H1 (cell line): ENCODE measurements at regions not wholly inside any gene's neighbourhood (a gene's known extent, or its start where the extent isn't known, plus 50 kb on each side); places are given as distances from the start of the nearest gene placed in this dataset.
A peak's percentile ranks its signal among the peaks of the same experiment; 100 is the strongest.

Source experiments
- CTCF ChIA-PET: fragments of 300-600 bp; sonication (Branson Sonifier 250); formaldehyde crosslinking; loops from one replicate; lab custom pipeline; 2021; ENCODE audit not compliant: partially characterized antibody; lab: Charles Lee
- POLR2A ChIA-PET: fragments of 300-600 bp; sonication (Branson Sonifier 250); formaldehyde crosslinking; loops from one replicate; lab custom pipeline; 2021; ENCODE audit warnings: inconsistent platforms; ENCODE audit not compliant: partially characterized antibody; lab: Charles Lee
- DNase-seq, 2 experiments: peaks; one replicate each; pipeline versions ENCODE4 v3.0.0 to v3.0.0-alpha.2; 2010 to 2022; ENCODE audit warnings: low spot score in 2 of 2, low read depth in 1 of 2, mixed read lengths in 1 of 2
- FAIRE-seq: peaks from 2 replicates; lab custom pipeline; 2011; peaks lifted over from hg19 to GRCh38; lab: Jason Lieb, UNC
- H2AFZ ChIP-seq: 2 replicates; pipeline ENCODE4 v1.8.1; 2012; ENCODE audit warnings: low read length, inconsistent platforms
- H2AK5ac ChIP-seq: 2 replicates; pipeline ENCODE4 v1.6.1; 2013; ENCODE audit warnings: low read depth, low read length
- H2BK120ac ChIP-seq: replicated peaks from 2 replicates; pipeline ENCODE3; 2013; ENCODE audit warnings: low read depth, low read length, inconsistent platforms
- H2BK12ac ChIP-seq: 2 replicates; pipeline ENCODE4 v1.6.1; 2013; ENCODE audit warnings: low read depth, low read length
- H2BK15ac ChIP-seq: 2 replicates; pipeline ENCODE4 v1.6.1; 2013; ENCODE audit warnings: low read length
- H2BK20ac ChIP-seq: 2 replicates; pipeline ENCODE4 v1.6.1; 2013; ENCODE audit warnings: low read length
- H2BK5ac ChIP-seq: 2 replicates; pipeline ENCODE4 v1.6.1; 2013; ENCODE audit warnings: low read depth, low read length
- H3K14ac ChIP-seq: 2 replicates; pipeline ENCODE4 v1.6.1; 2013; ENCODE audit warnings: inconsistent platforms; ENCODE audit not compliant: insufficient read length
- H3K18ac ChIP-seq: 2 replicates; pipeline ENCODE4 v1.6.1; 2013; ENCODE audit warnings: low read length; ENCODE audit errors: extremely low read depth
- H3K23ac ChIP-seq: 2 replicates; pipeline ENCODE4 v1.6.1; 2013; ENCODE audit warnings: inconsistent platforms; ENCODE audit not compliant: insufficient read length
- H3K23me2 ChIP-seq: 2 replicates; pipeline ENCODE4 v1.6.1; 2013; ENCODE audit warnings: low read depth, low read length
- H3K27ac ChIP-seq: 2 replicates; pipeline ENCODE4 v1.6.1; 2011; ENCODE audit warnings: low read depth, low read length, inconsistent platforms
- H3K27me3 ChIP-seq, 4 experiments: replicated peaks in 1 of 4; 1 replicate in 1 of 4; 2 replicates in 3 of 4; pipeline versions ENCODE4 v1.6.1 to v1.8.1; 2011 to 2013; ENCODE audit warnings: low read length in 3 of 4, mild to moderate bottlenecking in 3 of 4, inconsistent platforms in 2 of 4, mixed read lengths in 2 of 4, moderate library complexity in 1 of 4; ENCODE audit not compliant: control insufficient read depth in 3 of 4, insufficient read depth in 3 of 4; ENCODE audit errors: extremely low read depth in 1 of 4
- H3K36me3 ChIP-seq, 4 experiments: 2 replicates each; pipeline versions ENCODE4 v1.6.1 to v1.8.1; 2011 to 2013; ENCODE audit warnings: mild to moderate bottlenecking in 4 of 4, low read length in 3 of 4, moderate library complexity in 2 of 4, control low read depth in 1 of 4, inconsistent platforms in 1 of 4; ENCODE audit not compliant: insufficient read depth in 4 of 4, control insufficient read depth in 2 of 4
- H3K4ac ChIP-seq: replicated peaks from 2 replicates; pipeline ENCODE3; 2013; ENCODE audit warnings: low read length, low read depth, mixed read lengths, inconsistent platforms; ENCODE audit not compliant: insufficient read length
- H3K4me1 ChIP-seq, 4 experiments: replicated peaks in 1 of 4; 1 replicate in 1 of 4; 2 replicates in 3 of 4; pipeline versions ENCODE4 v1.6.1 to v1.8.1; 2011 to 2013; ENCODE audit warnings: low read length in 3 of 4, inconsistent platforms in 2 of 4, mixed read lengths in 1 of 4; ENCODE audit not compliant: insufficient read depth in 4 of 4, control insufficient read depth in 3 of 4
- H3K4me2 ChIP-seq, 2 experiments: 2 replicates each; pipeline versions ENCODE4 v1.6.1 to v1.8.1; 2011 to 2013; ENCODE audit warnings: low read depth in 2 of 2, low read length in 2 of 2, control low read depth in 1 of 2, inconsistent platforms in 1 of 2, mild to moderate bottlenecking in 1 of 2; ENCODE audit not compliant: insufficient read depth in 1 of 2
- H3K4me3 ChIP-seq, 4 experiments: fragments of 200-600, 300-600 bp in 1 of 4; sonication (generic), shearing (Covaris generic), sonication (Bioruptor Twin) in 1 of 4; 2 replicates each; pipeline versions ENCODE4 v1.5.1 to v1.8.1; 2011 to 2016; ENCODE audit warnings: low read length in 4 of 4, low read depth in 3 of 4, control low read depth in 2 of 4, inconsistent platforms in 2 of 4, mild to moderate bottlenecking in 2 of 4, mixed read lengths in 1 of 4, moderate library complexity in 1 of 4; ENCODE audit not compliant: insufficient read depth in 2 of 4; ENCODE audit errors: extremely low read depth in 1 of 4
- H3K56ac ChIP-seq: replicated peaks from 2 replicates; pipeline ENCODE3; 2013; ENCODE audit warnings: low read depth, mild to moderate bottlenecking, mixed read lengths, low read length, inconsistent platforms; ENCODE audit not compliant: insufficient read length
- H3K79me1 ChIP-seq: 2 replicates; pipeline ENCODE4 v1.6.1; 2013; ENCODE audit warnings: low read depth, low read length, control low read depth
- H3K79me2 ChIP-seq, 2 experiments: 2 replicates each; pipeline versions ENCODE4 v1.6.1 to v1.8.1; 2012 to 2013; ENCODE audit warnings: low read length in 2 of 2, mild to moderate bottlenecking in 2 of 2, inconsistent platforms in 1 of 2; ENCODE audit not compliant: insufficient read depth in 2 of 2, control insufficient read depth in 1 of 2
- H3K9ac ChIP-seq, 4 experiments: replicated peaks in 1 of 4; 1 replicate in 1 of 4; 2 replicates in 3 of 4; pipeline versions ENCODE4 v1.6.1 to v1.8.1; 2011 to 2013; ENCODE audit warnings: low read depth in 3 of 4, low read length in 3 of 4, control low read depth in 2 of 4, mild to moderate bottlenecking in 2 of 4, moderate library complexity in 2 of 4, inconsistent platforms in 1 of 4; ENCODE audit errors: extremely low read depth in 1 of 4
- H3K9me3 ChIP-seq, 2 experiments: 2 replicates each; pipeline versions ENCODE4 v1.6.1 to v1.8.1; 2012 to 2013; ENCODE audit warnings: mild to moderate bottlenecking in 2 of 2, moderate library complexity in 2 of 2, control low read depth in 1 of 2, inconsistent platforms in 1 of 2, low read depth in 1 of 2, low read length in 1 of 2, mixed read lengths in 1 of 2; ENCODE audit not compliant: insufficient read depth in 2 of 2
- H4K20me1 ChIP-seq, 2 experiments: replicated peaks in 1 of 2; 2 replicates each; pipeline versions ENCODE3 to v1.8.1; 2011 to 2013; ENCODE audit warnings: inconsistent platforms in 2 of 2, low read length in 2 of 2, mild to moderate bottlenecking in 1 of 2; ENCODE audit not compliant: insufficient read depth in 2 of 2, control insufficient read depth in 1 of 2
- H4K5ac ChIP-seq: 2 replicates; pipeline ENCODE4 v1.6.1; 2013; ENCODE audit warnings: low read length, low read depth, mixed read lengths, inconsistent platforms; ENCODE audit not compliant: insufficient read length
- H4K8ac ChIP-seq: 2 replicates; pipeline ENCODE4 v1.8.0; 2013; ENCODE audit warnings: mild to moderate bottlenecking, moderate library complexity, low read length, inconsistent platforms; ENCODE audit not compliant: insufficient read depth; ENCODE audit errors: extremely low read depth
- H4K91ac ChIP-seq: replicated peaks from 2 replicates; pipeline ENCODE3; 2013; ENCODE audit warnings: low read length, mixed read lengths, inconsistent platforms; ENCODE audit not compliant: insufficient read length
- GTF2F1 ChIP-seq: IDR thresholded peaks from 2 replicates; pipeline ENCODE4 v1.6.1; 2012; ENCODE audit warnings: low read depth, low read length, improper control_type of control experiment, borderline replicate concordance
- HDAC2 ChIP-seq, 2 experiments: fragments of 300-600 bp in 1 of 2; sonication (generic) in 1 of 2; IDR thresholded peaks; 2 replicates each; pipeline ENCODE4 v1.6.1; 2011 to 2012; ENCODE audit warnings: low read depth in 2 of 2, low read length in 2 of 2, mild to moderate bottlenecking in 2 of 2, moderate library complexity in 2 of 2, borderline replicate concordance in 1 of 2, inconsistent platforms in 1 of 2
- HDAC6 ChIP-seq: IDR thresholded peaks from one replicate; pipeline ENCODE4 v1.7.1; 2012; ENCODE audit warnings: low read depth, mild to moderate bottlenecking, inconsistent platforms, low read length, moderate library complexity
- NANOG ChIP-seq: IDR thresholded peaks from 2 replicates; pipeline ENCODE4 v1.6.1; 2011; ENCODE audit warnings: low read length, low read depth, mild to moderate bottlenecking, inconsistent platforms; ENCODE audit not compliant: insufficient read depth, poor library complexity, severe bottlenecking
- RXRA ChIP-seq: IDR thresholded peaks from 2 replicates; pipeline ENCODE4 v1.6.1; 2011; ENCODE audit warnings: low read depth, mild to moderate bottlenecking, low read length, moderate library complexity; ENCODE audit not compliant: insufficient read depth
- SIN3A ChIP-seq, 2 experiments: IDR thresholded peaks in 1 of 2; conservative IDR thresholded peaks in 1 of 2; 2 replicates each; pipeline ENCODE4 v1.6.1; 2011 to 2012; ENCODE audit warnings: low read length in 2 of 2, improper control_type of control experiment in 1 of 2, low read depth in 1 of 2, mild to moderate bottlenecking in 1 of 2
- WGBS, 2 experiments: shearing (Covaris generic) in 1 of 2; methylation state at CpG; one replicate each; pipeline versions ENCODE4 v1.1.6 to v1.1.7; 2013 to 2015; ENCODE audit warnings: low lambda C conversion rate in 2 of 2, mixed read lengths in 2 of 2, inconsistent platforms in 1 of 2, low coverage in 1 of 2, missing lambda C conversion rate in 1 of 2; ENCODE audit not compliant: insufficient replicate concordance in 2 of 2, insufficient coverage in 1 of 2, insufficient read length in 1 of 2; ENCODE audit errors: extremely low coverage in 1 of 2, missing lambda C conversion rate in 1 of 2; 5-methylcytosine and 5-hydroxymethylcytosine counted together
- TF ChIP-seq, protein P1 (sequence below): IDR thresholded peaks from 2 replicates; pipeline ENCODE4 v1.6.1; 2012; ENCODE audit warnings: low read length, inconsistent platforms
- TF ChIP-seq, protein P2 (sequence below), 3 experiments: IDR thresholded peaks; 1 replicate in 2 of 3; 2 replicates in 1 of 3; pipeline versions ENCODE4 v1.5.1 to v1.6.1; 2011; ENCODE audit warnings: low read length in 3 of 3, mild to moderate bottlenecking in 3 of 3, inconsistent platforms in 2 of 3, low read depth in 1 of 3, moderate library complexity in 1 of 3; ENCODE audit not compliant: insufficient read depth in 1 of 3; ENCODE audit errors: control extremely low read depth in 1 of 3

DNA sequence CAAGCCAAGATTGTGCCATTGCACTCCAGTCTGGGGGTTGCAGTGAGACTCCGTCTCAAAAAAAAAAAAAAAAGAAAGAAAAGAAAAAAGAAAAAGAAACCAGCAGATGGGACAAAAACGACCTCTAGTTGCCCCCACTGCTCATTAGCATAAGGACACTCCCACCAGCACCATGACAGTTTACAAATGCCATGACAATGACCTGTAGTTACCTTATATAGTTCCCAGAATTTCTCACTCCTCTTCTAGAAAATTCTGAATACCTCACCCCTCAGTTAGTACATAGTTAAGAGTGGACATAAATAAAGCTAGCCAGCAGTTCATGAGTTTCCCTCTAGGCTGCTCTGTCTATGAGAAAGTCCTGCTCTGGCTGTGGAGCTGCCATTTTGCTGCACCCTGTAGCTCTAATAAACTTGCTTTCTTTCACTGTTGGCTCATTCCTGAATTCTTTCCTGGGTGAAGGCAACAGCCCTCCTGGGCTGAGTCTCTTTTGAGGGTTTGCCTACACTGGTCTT lies 276.8 kb upstream of the AKR1E2 start:
- no peaks in the 10 kb centered on the region for H4K20me1 ChIP-seq
- no peak overlapping the region for H2BK12ac ChIP-seq
- ChIA-PET CTCF (interaction anchor here (0.6 to 1.5 kb wide), 3 partner anchors 13 to 588 kb away, joined by 3 read pairs; no protein-coding TSS in a partner anchor), POLR2A (interaction anchor here (0.6 kb wide), 1 partner anchor 1083 kb away, joined by 3 read pairs; no protein-coding TSS in a partner anchor)
- no peak overlapping the region for H3K18ac ChIP-seq
- no peak overlapping the region for H3K9ac ChIP-seq
- H4K91ac ChIP-seq: no peak overlapping the region
- no peak overlapping the region for H3K4me3 ChIP-seq
- H4K8ac ChIP-seq: no peak overlapping the region
- no peak overlapping the region for H3K23ac ChIP-seq
- no peaks in the 10 kb centered on the region for H3K79me1 ChIP-seq
- H2AFZ ChIP-seq: 0 out of 2 replicates have a peak overlapping the region, but pooled peaks have one; percentile 58
- H3K14ac ChIP-seq: no peak overlapping the region
- H2BK5ac ChIP-seq: no peak overlapping the region
- no peaks in the 10 kb centered on the region for H3K4me1 ChIP-seq
- H2BK120ac ChIP-seq: no peak overlapping the region
- TF ChIP-seq SIN3A (conservative IDR thresholded peaks at IDR 0.05 in 1 of 2, IDR thresholded peaks at IDR 0.05 in 1 of 2; ENCODE audit: low read depth in 1 of 2, low read length in 2 of 2): no peak
- no peak for TF ChIP-seq GTF2F1
- no peak for TF ChIP-seq NANOG
- no peak for TF ChIP-seq HDAC6
- TF ChIP-seq HDAC2 (IDR thresholded peaks at IDR 0.05; ENCODE audit: borderline replicate concordance in 1 of 2, low read depth in 2 of 2, low read length in 2 of 2): no peak
- TF ChIP-seq, protein P1, sequence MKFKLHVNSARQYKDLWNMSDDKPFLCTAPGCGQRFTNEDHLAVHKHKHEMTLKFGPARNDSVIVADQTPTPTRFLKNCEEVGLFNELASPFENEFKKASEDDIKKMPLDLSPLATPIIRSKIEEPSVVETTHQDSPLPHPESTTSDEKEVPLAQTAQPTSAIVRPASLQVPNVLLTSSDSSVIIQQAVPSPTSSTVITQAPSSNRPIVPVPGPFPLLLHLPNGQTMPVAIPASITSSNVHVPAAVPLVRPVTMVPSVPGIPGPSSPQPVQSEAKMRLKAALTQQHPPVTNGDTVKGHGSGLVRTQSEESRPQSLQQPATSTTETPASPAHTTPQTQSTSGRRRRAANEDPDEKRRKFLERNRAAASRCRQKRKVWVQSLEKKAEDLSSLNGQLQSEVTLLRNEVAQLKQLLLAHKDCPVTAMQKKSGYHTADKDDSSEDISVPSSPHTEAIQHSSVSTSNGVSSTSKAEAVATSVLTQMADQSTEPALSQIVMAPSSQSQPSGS: no peak
- TF ChIP-seq, protein P2, sequence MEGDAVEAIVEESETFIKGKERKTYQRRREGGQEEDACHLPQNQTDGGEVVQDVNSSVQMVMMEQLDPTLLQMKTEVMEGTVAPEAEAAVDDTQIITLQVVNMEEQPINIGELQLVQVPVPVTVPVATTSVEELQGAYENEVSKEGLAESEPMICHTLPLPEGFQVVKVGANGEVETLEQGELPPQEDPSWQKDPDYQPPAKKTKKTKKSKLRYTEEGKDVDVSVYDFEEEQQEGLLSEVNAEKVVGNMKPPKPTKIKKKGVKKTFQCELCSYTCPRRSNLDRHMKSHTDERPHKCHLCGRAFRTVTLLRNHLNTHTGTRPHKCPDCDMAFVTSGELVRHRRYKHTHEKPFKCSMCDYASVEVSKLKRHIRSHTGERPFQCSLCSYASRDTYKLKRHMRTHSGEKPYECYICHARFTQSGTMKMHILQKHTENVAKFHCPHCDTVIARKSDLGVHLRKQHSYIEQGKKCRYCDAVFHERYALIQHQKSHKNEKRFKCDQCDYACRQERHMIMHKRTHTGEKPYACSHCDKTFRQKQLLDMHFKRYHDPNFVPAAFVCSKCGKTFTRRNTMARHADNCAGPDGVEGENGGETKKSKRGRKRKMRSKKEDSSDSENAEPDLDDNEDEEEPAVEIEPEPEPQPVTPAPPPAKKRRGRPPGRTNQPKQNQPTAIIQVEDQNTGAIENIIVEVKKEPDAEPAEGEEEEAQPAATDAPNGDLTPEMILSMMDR (IDR thresholded peaks at IDR 0.05; ENCODE audit: control extremely low read depth in 1 of 3, insufficient read depth in 1 of 3, low read depth in 1 of 3, low read length in 3 of 3): no peak
- TF ChIP-seq RXRA: no peak
- H3K56ac ChIP-seq: no peak overlapping the region
- H3K27me3 ChIP-seq: no peaks in the 10 kb centered on the region
- H4K5ac ChIP-seq: no peak overlapping the region
- no peak overlapping the region for H3K4me2 ChIP-seq
- no peak overlapping the region for H3K27ac ChIP-seq
- H3K4ac ChIP-seq: no peak overlapping the region
- no peaks in the 10 kb centered on the region for H3K9me3 ChIP-seq
- FAIRE-seq (no peak), DNase-seq (no peak)
- H3K23me2 ChIP-seq: no peaks in the 10 kb centered on the region
- H2AK5ac ChIP-seq: no peak overlapping the region
- H2BK20ac ChIP-seq: no peak overlapping the region
- no peaks in the 10 kb centered on the region for H3K79me2 ChIP-seq
- 83% methylated on average over 1 of the region's 2 CpGs; no CpG with 5 or more reads in 1 of the 2 experiments for WGBS, 2 experiments
- no peak overlapping the region for H2BK15ac ChIP-seq
- no peaks in the 10 kb centered on the region for H3K36me3 ChIP-seq
